ENCODE measurements at regions not wholly inside any gene's neighbourhood (a gene's known extent, or its start where the extent isn't known, plus 50 kb on each side); places are given as distances from the start of the nearest gene placed in this dataset.

GRCh38 chr11:70826541-70827335 is 425.6 kb downstream of the SHANK2 start:
- H3K27ac Mint-ChIP-seq, result peak overlapping the region in 2 of 3 experiments; percentile 75 to 81; a peak in 2 of 7 replicates

More at GRCh38 chr11:70826541-70827335, 425.6 kb downstream of the SHANK2 start:
- Mint-ChIP-seq H3K4me3 (peak overlapping the region; percentile 14 to 56; a peak in 4 of 5 replicates), H3K27me3 (ENCODE audit: low read depth) (peaks cover 1% of the 10 kb centered on the region), H3K36me3 (ENCODE audit: insufficient read depth in 1 of 3, low read depth in 3 of 3) (peaks cover 0 to 4% (median 0%) of the 10 kb centered on the region in 3 experiments; a peak in 3 of 7 replicates), H3K9me3 (no peaks in the 10 kb centered on the region; a peak in 1 of 5 replicates), H3K4me1 (peaks cover 33 to 50% of the 10 kb centered on the region in 2 experiments)
- Histone ChIP-seq H4K91ac (ENCODE audit: insufficient read length, low read depth, low read length) (no peak overlapping the region), H3K23ac (ENCODE audit: insufficient read length, low read depth, low read length) (no peak overlapping the region), H2BK20ac (ENCODE audit: low read depth, low read length, poor library complexity, severe bottlenecking) (no peak overlapping the region), H2BK15ac (ENCODE audit: low read depth, low read length) (no peak overlapping the region), H3K9ac (ENCODE audit: extremely low read depth, insufficient read length, low read length) (no peak overlapping the region), H3K18ac (ENCODE audit: insufficient read length, low read depth, low read length) (no peak overlapping the region), H2BK120ac (ENCODE audit: low read depth, low read length, poor library complexity, severe bottlenecking) (no peak overlapping the region), H3K4ac (ENCODE audit: low read depth, low read length) (no peak overlapping the region), H3K9me3 (ENCODE audit: control insufficient read depth, low read depth, low read length) (no peaks in the 10 kb centered on the region), H2BK5ac (ENCODE audit: insufficient read length, low read length) (no peak overlapping the region), H3K79me2 (ENCODE audit: insufficient read depth, low read length) (no peaks in the 10 kb centered on the region), H4K8ac (replicated peaks; ENCODE audit: insufficient read length, low read depth, low read length) (no peak overlapping the region), H3K4me2 (ENCODE audit: insufficient read depth, insufficient read length, low read length) (no peak overlapping the region), H3T11ph (ENCODE audit: low read length) (no peak overlapping the region), H3K14ac (ENCODE audit: insufficient read depth, low read length) (no peak overlapping the region), H3K56ac (ENCODE audit: insufficient read length, low read depth, low read length) (no peak overlapping the region), H4K20me1 (ENCODE audit: control insufficient read depth, insufficient read depth, insufficient read length) (no peaks in the 10 kb centered on the region), H3K79me1 (ENCODE audit: insufficient read depth, low read depth, low read length, poor library complexity, severe bottlenecking) (no peaks in the 10 kb centered on the region), H2AK5ac (ENCODE audit: insufficient read length, low read length) (no peak overlapping the region), H3K23me2 (ENCODE audit: insufficient read length, low read depth, low read length, poor library complexity, severe bottlenecking) (no peaks in the 10 kb centered on the region), H3K4me1 (ENCODE audit: insufficient read depth, low read length) (no peaks in the 10 kb centered on the region), H4K5ac (ENCODE audit: insufficient read length, low read depth, low read length) (no peak overlapping the region), H2BK12ac (ENCODE audit: insufficient read length, low read depth, low read length) (no peak overlapping the region), H2AFZ (ENCODE audit: low read length) (no peak overlapping the region), H3K27ac (ENCODE audit: insufficient read length, low read depth, low read length) (no peak overlapping the region), H3K27me3 (ENCODE audit: insufficient read depth, low read length) (no peaks in the 10 kb centered on the region)
- peak; percentile 57 for DNase-seq
- no CpG with 5 or more reads among the region's 35 CpGs for WGBS (ENCODE audit: extremely low coverage, insufficient read length, low lambda C conversion rate)
- no peak for TF ChIP-seq CTCF (conservative IDR thresholded peaks at IDR 0.05)
